HAP-1 (cell line): ENCODE measurements at regions not wholly inside any gene's neighbourhood (a gene's known extent, or its start where the extent isn't known, plus 50 kb on each side); places are given as distances from the start of the nearest gene placed in this dataset.
"Not testable (repeated sequence)": the region's sequence is repeated elsewhere in the genome, so short reads cannot be mapped to it uniquely, and the experiment has no call there.

Experiments used
- DNase-seq, 2 experiments: peaks; one replicate each; pipeline ENCODE4 v3.0.0-alpha.2; 2016 to 2020; ENCODE audit warnings: low spot score in 2 of 2
- H3K27me3 ChIP-seq: fragments of 250-450 bp; sonication (Bioruptor Pico); 2 replicates; pipeline ENCODE4 v1.5.1; 2020; ENCODE audit warnings: low read depth, mild to moderate bottlenecking, moderate library complexity
- H3K36me3 ChIP-seq: fragments of 250-450 bp; sonication (Bioruptor Pico); replicated peaks from 2 replicates; pipeline ENCODE4 v1.5.1; 2020; ENCODE audit warnings: mild to moderate bottlenecking
- H3K4me1 ChIP-seq: fragments of 250-450 bp; sonication (Bioruptor Pico); 2 replicates; pipeline ENCODE4 v1.5.1; 2020; ENCODE audit warnings: mild to moderate bottlenecking
- H3K4me3 ChIP-seq: fragments of 250-450 bp; sonication (Bioruptor Pico); 2 replicates; pipeline ENCODE4 v1.5.1; 2020; ENCODE audit warnings: mild to moderate bottlenecking, moderate library complexity
- H3K9me3 ChIP-seq: fragments of 250-450 bp; sonication (Bioruptor Pico); 2 replicates; pipeline ENCODE4 v1.5.1; 2020; ENCODE audit warnings: mild to moderate bottlenecking, moderate library complexity
- in situ Hi-C: fragments of 300-500 bp; cut with MboI; formaldehyde crosslinking; loops from 3 replicates; pipeline ENCODE4 v1.14.3; 2020; ENCODE audit warnings: low sequenced_read_pairs, inconsistent platforms, mixed read lengths

DNA sequence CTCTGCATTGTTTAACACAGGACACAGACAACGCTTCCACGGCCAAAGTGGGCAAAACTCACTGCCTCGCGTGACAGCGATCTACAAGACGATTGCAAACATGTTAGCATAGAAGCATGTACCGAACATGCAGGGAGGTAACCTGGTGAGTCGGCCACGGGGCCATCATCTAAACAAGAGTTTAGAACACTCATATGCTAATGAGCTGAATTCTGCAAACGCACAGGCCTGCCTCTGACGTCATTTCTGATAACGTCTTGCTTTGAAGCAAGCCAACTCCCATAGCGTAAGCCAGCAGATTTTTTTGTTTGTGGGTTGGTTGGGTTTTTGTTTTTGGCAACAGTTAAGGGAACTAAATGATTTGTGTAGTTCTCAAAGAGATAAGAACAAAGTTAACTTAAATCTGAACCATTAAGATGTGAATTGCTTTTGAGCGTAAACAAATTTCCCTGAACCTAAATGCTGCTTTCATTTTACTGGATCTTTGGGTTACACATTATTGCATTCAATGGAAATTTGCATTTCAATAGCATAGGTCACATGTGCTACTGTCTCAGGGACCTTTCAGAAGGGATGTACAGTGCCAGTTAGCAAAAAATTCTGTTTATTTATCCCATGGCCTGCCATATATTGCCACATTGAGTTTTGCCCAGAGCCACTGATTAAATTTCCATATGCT is 184.5 kb upstream of the PDE10A start:
- DNase-seq = peak; percentile 62 to 74
- Histone ChIP-seq H3K4me3 (no peak overlapping the region), H3K36me3 (no peaks in the 10 kb centered on the region), H3K27me3 (no peaks in the 10 kb centered on the region), H3K9me3 (no peaks in the 10 kb centered on the region), H3K4me1 (peaks cover 49% of the 10 kb centered on the region)
- in situ Hi-C loops = no loop called here

DNA sequence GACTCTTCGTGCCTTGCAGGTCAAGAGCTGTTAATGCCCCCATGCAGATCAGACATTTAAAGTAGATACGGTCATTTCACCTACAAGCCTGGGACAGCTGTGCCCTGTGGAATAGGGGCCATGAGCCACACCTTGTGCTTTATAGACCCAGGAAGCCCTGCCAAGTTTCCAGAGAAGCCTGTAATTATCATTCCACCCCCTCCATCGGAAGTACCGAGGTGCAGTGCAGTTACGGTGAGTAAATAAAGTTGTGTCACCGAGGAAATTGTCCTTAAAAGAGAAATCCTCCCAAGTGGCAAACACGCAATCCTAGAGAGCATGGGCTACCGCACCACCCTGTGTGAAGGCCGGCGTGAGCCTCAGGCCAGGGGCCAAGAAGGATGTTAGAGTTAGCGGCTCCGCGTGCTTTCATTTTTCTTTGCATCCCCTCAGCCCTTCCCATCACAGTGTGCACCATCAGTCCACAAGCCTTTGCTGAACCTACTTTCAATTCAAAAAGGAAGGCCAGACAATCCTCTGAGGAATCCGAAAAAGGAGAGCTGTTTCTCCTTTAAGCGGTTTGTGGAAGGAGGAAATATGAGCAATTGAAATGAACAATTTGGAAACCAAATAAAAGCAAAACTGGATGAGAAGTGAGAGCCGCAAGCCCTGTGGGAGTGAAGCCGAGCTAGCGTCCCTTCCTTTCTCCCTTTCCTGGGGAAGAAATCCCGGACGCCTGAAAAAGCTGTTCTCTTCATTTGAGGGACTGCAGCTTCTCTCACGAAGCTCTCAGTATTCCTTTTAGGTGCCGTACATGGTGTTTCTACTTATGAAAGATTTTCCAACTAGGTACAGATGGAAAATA is 183.3 kb upstream of the PDE10A start:
- DNase-seq = peak; percentile 61 to 79
- Histone ChIP-seq H3K9me3 (no peaks in the 10 kb centered on the region), H3K27me3 (no peaks in the 10 kb centered on the region), H3K36me3 (no peaks in the 10 kb centered on the region), H3K4me3 (no peak overlapping the region), H3K4me1 (peaks cover 58% of the 10 kb centered on the region)
- in situ Hi-C loops = no loop called here

DNA sequence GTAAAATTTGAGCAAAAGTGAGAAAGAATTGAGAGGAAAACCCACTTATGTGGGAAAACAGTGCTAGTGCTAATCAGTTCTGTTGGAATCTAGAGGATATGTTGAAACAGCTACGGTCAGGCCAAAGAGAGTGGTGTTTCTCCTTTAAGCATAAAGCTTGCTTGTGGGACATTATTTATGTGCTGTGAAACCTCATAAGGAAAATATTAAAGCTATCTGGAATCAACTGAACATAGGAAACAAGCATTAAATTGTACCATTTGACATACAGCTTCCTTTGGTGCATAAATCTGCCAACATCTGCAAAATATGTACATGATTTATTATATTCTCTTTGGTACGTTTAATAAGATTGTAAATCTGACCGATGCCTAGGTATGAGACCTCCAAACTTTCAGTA is 182.5 kb upstream of the PDE10A start:
- no peaks in the 10 kb centered on the region for H3K9me3 ChIP-seq
- peak in 1 of 2 experiments; percentile 21 for DNase-seq
- peaks cover 58% of the 10 kb centered on the region for H3K4me1 ChIP-seq
- H3K4me3 ChIP-seq = no peak overlapping the region
- H3K27me3 ChIP-seq = no peaks in the 10 kb centered on the region
- H3K36me3 ChIP-seq = no peaks in the 10 kb centered on the region
- in situ Hi-C loops = no loop called here

DNA sequence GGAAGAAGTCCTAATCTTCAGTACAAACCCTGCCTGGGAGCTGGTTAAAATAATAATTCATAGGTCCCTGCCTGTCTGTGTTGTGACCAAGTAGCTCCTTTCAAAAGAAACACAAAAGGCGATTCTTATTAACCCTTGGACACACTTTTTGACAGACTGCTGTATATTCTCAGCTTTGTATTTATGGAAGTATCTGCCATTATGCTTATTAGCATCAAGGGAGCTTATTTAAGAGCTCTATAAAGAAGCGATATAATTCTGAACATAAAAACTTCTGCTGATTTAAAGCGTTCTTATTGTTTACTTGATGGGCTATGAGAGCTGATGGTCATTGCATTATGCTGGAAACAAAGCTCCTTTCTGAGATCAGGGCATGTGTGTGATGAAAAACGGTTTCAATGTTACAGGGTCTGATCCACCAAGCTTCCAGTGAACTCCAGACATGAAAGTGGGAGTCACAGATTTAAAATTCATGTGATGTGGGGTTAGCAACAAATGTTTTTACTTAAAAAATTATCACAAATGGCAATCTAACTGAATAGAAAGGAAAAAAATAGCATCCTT is 181.8 kb upstream of the PDE10A start:
- peak; percentile 57 to 97 for DNase-seq
- no peaks in the 10 kb centered on the region for H3K27me3 ChIP-seq
- in situ Hi-C loops = no loop called here
- H3K9me3 ChIP-seq = no peaks in the 10 kb centered on the region
- no peaks in the 10 kb centered on the region for H3K36me3 ChIP-seq
- H3K4me3 ChIP-seq = no peak overlapping the region
- peaks cover 58% of the 10 kb centered on the region for H3K4me1 ChIP-seq

DNA sequence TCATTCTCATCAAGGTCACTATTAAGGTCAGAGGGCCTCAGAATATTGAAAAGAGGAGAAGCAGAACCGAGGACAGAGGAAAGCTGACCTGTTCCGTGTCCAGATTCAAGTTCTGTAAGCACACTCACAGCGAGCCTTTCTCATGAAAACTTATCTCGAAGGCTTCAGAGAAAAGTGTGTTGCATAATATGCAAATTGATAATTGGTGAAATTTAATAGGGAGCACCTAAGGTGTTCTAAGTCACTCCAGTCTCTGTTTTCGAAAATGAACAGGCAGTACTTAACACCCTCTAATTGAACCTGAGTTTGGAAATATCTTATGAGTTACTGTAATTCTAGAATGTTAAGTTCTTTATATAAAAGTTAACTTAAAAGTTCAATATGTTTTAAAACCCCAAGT is 181.2 kb upstream of the PDE10A start:
- peak in 1 of 2 experiments; percentile 14 for DNase-seq
- Histone ChIP-seq H3K9me3 (no peaks in the 10 kb centered on the region), H3K4me1 (peaks cover 58% of the 10 kb centered on the region), H3K36me3 (no peaks in the 10 kb centered on the region), H3K27me3 (no peaks in the 10 kb centered on the region), H3K4me3 (no peak overlapping the region)
- in situ Hi-C loops = no loop called here

DNA sequence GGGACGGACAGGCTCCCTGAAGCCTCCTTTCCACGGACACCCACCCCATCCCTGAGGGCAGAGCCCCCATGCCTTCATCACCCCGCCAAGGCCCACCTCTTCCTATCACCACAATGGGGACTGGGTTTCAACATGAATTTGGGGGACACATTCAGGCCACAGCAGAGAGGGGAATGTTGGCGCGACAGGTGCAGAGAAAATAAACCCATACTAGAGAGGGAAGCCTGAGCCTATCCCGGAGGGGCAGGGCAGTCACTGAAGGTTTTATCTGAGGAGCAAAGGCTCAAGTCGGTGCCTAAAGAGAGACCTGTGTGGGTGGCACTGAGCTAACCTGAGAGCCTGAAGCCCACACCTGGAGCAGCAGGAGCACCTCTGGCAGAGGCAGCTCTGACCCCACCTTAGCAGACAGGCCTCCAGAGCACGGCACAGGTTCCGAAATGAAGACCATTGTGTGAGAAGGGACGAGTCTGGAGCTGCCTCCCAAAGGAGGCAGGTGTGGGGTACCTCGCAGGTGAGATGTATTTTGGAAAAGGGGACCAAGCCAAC is 180.6 kb upstream of the PDE10A start:
- no peaks in the 10 kb centered on the region for H3K27me3 ChIP-seq

DNA sequence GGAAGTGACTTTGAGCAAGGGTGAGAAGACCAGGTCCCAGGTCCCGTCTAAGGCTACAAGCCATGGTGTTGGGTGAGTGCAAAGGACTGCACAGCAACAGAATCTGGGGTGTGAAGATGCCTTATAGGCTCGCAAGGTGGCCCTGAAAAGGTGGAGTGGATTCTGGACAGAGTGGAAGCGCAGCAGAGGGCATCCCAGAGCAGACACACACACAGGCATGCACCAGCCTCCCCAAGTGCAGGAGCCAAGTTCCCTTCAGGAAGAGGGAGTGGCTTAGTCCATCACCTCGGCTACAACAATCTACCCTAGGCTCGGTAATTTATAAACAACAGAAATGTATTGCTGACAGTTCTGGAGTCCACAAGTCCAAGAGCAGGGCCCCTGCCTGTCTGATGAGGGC is 180.1 kb upstream of the PDE10A start:
- in situ Hi-C loops = no loop called here
- peak; percentile 10 to 64 for DNase-seq
- H3K27me3 ChIP-seq = no peaks in the 10 kb centered on the region
- peaks cover 58% of the 10 kb centered on the region for H3K4me1 ChIP-seq
- no peaks in the 10 kb centered on the region for H3K36me3 ChIP-seq
- no peaks in the 10 kb centered on the region for H3K9me3 ChIP-seq
- H3K4me3 ChIP-seq = no peak overlapping the region

More for the DNA sequence above, 180.6 kb upstream of the PDE10A start:
- no peak for DNase-seq
- H3K4me1 ChIP-seq = peaks cover 58% of the 10 kb centered on the region
- H3K36me3 ChIP-seq = no peaks in the 10 kb centered on the region
- H3K9me3 ChIP-seq = no peaks in the 10 kb centered on the region
- no peak overlapping the region for H3K4me3 ChIP-seq
- in situ Hi-C loops = no loop called here

DNA sequence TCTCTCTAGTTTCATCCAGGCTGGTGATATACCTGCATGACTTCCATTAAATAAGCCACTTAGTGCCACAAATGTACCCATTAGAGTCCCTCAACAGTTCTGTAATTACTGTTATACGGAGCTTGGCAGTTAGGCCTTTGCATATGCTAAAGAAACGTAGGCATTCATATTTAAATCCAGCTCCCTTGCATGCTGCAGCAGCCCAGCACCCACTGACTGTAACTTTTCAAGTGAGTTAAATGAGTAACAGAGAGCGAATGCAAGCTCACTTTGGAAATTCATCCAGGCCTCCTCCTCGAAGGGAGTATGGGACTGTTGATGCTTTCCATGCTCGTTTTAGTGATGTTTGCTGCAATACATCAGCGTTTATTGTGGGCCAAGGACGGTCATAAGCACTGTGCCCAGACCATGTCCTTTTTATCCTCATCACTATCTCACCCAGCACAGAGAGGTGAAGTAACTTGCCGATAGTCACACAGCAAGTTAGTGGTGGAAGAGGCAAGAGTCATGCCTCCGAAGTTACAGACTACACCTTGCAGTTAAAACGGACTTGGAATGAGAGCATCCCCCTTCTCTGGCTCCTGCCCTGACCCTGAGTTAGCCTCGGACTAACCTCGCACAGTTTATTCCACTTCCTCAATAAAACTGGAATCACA is 179.4 kb upstream of the PDE10A start:
- Histone ChIP-seq H3K4me1 (peaks cover 51% of the 10 kb centered on the region), H3K9me3 (no peaks in the 10 kb centered on the region), H3K36me3 (no peaks in the 10 kb centered on the region), H3K27me3 (no peaks in the 10 kb centered on the region), H3K4me3 (no peak overlapping the region)
- DNase-seq = peak; percentile 69 to 89
- in situ Hi-C loops = no loop called here

DNA sequence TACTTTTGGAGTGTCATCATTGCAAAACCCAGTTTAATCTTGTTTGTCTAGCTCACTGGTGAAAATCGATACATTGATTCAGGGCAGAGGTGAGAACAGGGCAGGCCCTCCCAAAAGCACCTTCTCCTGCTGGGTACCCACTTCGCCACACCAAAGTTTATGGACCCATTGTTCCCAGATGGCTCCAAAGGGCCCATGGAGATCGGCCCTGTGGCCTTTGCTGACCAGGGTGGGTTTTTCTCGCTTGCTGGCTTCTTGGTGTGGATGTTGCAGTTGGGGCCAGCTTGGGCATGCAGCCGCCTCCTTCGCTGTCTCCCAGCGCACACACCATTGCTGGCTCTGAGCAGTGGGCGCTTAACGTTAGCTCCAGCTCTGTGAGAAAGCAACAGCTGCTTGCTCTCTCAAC is 178.1 kb upstream of the PDE10A start:
- Histone ChIP-seq H3K36me3 (no peaks in the 10 kb centered on the region), H3K9me3 (no peaks in the 10 kb centered on the region), H3K4me1 (peaks cover 40% of the 10 kb centered on the region), H3K4me3 (no peak overlapping the region), H3K27me3 (no peaks in the 10 kb centered on the region)
- DNase-seq = no peak
- in situ Hi-C loops = no loop called here

DNA sequence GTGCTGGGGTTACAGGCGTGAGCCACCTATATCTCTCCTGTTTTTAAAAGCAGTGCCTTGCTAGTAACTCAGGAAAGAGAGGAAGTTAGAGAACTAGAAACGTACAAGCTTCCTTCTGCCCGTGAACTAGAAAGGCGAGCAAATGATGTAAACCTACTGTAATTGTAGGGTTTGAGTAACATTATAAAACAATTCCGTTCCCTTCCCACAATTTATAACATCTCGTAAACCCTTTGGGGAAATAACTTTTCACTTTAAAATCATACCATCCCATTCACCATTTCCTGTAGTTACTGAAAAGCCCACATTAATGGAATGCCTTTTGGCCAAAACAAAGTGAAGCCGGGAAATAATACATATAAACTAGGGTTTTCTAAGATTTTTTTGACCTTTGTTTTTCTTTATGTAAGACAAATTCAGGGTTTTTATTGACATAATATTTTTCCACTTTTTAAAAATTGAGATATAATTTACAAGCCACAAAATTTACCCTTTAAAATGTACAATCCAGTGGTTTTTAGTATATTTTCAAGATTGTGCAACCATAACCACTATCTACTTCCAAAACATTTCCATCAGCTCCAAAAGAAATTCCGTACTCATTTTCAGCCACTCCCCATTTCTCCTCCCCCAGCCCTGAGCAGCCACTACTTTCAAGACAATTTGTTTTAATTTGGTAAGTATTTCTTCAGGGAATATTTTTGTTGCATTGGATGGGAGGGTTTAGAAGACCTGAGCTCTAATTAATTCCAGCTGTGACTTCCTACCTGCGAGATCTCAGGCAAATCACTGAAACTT is 175.1 kb upstream of the PDE10A start:
- in situ Hi-C loops = no loop called here

DNA sequence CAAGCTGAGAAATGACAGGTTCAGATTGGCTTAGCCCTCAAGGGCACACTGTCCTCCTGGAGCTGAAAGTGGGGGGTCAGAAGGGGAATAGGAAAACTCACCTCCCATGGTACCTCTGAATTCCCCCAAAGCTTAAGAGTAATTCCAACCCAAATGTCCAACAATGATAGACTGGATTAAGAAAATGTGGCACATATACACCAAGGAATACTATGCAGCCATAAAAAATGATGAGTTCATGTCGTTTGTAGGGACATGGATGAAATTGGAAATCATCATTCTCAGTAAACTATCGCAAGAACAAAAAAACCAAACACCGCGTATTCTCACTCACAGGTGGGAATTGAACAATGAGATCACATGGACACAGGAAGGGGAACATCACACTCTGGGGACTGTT is 173.6 kb upstream of the PDE10A start:
- H3K4me3 ChIP-seq, in situ Hi-C loops, H3K9me3 ChIP-seq, H3K36me3 ChIP-seq, H3K4me1 ChIP-seq, DNase-seq, H3K27me3 ChIP-seq: not testable (repeated sequence)

More for the DNA sequence above, 175.1 kb upstream of the PDE10A start:
- Histone ChIP-seq H3K4me1 (peaks cover 15% of the 10 kb centered on the region), H3K4me3 (no peak overlapping the region), H3K9me3 (no peaks in the 10 kb centered on the region), H3K27me3 (no peaks in the 10 kb centered on the region), H3K36me3 (no peaks in the 10 kb centered on the region)
- DNase-seq = no peak

DNA sequence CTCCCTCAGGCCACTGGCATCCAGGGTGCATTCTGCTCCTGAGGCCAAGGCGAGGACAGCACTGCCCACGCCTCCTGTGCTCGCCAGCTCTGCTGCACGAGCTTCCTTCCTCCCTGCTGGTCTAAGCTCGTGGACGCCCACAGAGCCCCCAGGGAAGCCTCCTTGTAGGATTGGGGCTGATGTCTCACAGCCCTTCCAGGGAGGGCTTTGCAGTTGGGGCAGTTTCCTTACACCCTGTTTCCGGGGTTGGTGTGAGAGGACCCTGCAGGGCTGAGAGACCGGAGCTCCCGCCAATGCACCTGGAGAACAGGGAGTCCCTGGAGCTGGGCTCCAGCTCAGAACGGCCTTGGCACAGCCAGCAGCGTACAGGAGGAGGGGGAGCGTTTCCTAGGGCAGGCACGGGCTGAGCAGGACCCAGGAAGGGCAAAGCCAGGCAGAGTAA is 172.4 kb upstream of the PDE10A start:
- no peaks in the 10 kb centered on the region for H3K36me3 ChIP-seq
- no peaks in the 10 kb centered on the region for H3K9me3 ChIP-seq
- no peaks in the 10 kb centered on the region for H3K4me1 ChIP-seq
- H3K4me3 ChIP-seq = no peak overlapping the region
- in situ Hi-C loops = no loop called here
- no peak for DNase-seq
- no peaks in the 10 kb centered on the region for H3K27me3 ChIP-seq
